CD4-positive, alpha-beta T cell treated with Interleukin-2 at 100 ng/mL for 4 hours (primary cell): ENCODE measurements at regions not wholly inside any gene's neighbourhood (a gene's known extent, or its start where the extent isn't known, plus 50 kb on each side); places are given as distances from the start of the nearest gene placed in this dataset.
"Not testable (repeated sequence)": the region's sequence is repeated elsewhere in the genome, so short reads cannot be mapped to it uniquely, and the experiment has no call there.

ENCODE experiments used
- DNase-seq: peaks from one replicate; pipeline ENCODE4 v3.0.0-alpha.2; 2020; ENCODE audit warnings: low spot score

DNA sequence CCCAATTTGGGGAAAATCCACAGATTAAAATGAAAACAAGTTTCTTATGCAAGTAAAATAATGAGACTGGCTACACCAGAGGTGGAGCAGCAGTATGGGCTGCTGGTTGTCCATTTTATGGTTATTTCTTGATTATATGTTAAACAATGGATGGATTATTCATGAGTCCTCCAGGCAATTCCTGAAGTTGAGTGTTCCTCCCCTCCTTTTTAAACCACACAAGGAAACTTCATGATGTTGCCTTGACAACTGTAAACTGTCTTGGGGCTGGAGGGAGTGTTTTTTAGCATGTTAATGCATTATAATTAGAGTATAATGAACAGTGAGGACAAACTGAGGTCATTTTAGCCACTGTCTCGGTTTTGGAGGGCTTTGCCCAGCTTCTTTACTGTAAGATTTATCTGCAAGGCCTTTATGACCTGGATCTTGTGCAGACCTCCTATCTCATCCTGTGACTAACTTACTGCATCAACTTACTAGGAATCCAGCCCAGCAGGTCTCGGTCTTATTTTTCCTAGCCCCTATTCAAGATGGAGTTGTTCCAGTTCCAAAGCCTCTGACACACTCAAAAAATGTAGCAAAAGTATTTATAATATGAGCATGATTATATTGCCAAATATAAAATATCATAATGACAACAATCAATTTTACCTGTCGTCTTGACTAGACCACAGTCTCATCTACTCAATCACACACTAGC is 534.0 kb downstream of the TMEM121 start:
- no peak for DNase-seq

DNA sequence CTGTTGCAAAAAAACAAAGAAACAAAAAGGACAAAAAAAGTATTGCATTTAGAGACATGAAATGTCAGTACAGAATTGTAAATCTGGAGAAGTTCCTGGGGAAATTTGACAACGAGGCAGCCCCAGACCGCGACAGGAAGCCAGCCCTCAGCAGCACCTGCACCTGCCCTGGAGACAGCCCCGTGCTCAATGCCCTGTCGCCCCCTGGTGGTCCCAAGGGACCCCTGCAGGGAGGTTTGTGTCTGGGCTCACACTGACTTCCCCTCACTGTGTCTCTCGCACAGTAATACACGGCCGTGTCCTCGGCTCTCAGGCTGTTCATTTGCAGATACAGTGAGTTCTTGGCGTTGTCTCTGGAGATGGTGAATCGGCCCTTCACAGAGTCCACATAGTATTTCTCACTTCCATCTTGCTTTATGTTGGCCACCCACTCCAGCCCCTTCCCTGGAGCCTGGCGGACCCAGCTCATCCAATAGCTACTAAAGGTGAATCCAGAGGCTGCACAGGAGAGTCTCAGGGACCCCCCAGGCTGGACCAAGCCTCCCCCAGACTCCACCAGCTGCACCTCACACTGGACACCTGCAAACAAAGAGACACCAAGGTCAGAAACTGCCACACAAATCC is 535.6 kb downstream of the TMEM121 start:
- DNase-seq, result peak; percentile 86

DNA sequence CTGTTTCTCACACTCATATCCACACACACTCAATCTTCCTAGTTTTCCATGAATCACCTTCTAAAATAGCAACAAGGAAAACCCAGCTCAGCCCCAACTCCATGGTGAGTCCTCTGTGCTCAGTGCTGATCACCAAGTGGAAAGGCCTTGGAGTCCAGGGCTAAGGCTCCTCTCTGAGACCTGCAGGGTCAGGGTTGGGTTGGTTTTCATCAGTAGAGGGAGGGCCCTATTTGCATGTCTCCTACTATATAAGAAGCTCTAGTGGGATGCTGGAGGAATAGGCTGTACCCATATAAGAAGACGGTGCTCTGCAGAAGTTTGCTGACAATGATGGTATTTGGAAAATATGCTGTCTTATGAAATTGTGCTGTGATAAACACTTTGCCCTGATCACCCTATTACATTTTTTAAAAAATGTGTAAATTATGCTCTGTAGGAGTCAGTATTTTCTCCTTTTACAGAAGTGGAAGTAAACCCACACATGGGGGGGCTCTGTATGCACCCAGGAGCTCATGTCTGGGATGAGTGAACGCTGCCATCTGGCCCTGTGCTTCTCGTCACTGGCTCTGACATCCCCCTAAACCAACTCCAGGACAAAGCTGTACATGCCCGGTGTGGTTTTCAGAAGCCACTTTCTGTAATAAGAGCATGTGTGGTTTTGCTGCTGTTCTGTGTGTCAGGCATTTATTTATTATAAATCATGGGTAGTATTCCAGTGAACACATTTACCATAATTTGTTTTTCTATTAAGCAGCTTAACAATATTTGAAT is 536.3 kb downstream of the TMEM121 start:
- DNase-seq, result no peak

DNA sequence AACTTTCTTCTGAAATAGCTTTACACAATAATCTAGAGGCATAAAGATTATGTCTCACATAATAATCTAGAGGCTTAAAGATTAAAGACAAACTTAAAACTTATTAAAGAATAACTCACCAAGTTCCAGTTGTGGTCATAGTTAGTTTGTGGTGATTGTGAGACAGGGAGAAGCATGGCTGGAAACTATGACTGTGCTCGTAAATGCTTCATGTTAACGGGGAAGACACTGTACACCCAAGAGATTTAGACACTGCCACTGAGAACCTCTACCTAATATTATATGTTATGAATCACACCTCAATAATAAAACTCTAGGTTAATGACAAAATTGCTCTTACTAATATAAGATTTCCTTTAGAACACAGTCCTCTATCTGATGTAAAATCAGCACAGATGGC is 541.6 kb downstream of the TMEM121 start:
- no peak for DNase-seq

DNA sequence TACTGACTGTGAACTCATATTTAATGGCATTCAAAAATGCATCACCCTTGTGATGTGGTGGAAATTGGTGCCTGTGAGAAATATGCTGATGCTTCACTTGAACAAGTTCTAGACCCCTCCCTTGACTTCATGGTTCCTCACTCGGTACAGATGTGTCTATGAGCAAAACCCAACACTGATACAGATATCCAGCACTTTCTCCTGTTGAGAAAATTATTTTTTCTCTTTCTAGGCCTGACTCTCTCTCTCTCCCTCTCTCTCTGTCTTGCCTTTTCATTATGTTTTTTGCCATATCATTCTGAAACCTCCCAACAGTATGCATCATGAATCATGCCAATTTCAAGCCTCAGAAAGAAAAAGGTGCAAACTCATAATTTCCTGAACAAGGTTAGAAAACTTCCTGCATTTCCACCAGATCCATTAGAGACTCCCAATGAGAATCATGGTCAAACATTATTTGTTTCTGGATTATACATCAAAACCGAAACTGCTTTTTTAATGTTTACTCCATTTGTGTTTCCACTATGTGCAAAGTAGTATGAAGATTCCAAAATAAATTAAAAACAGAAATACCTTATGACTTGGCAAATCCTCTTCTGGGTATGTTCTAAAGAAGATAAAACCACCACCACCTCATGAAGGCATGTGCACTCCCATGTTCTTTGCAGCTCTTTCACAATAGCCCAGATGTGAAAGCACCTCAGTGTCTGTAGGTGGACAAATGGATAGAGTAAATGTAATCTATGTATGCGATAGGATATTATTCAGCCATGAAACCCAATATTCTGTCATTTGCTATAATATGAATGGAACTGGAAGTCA is 543.6 kb downstream of the TMEM121 start:
- DNase-seq, result no peak

DNA sequence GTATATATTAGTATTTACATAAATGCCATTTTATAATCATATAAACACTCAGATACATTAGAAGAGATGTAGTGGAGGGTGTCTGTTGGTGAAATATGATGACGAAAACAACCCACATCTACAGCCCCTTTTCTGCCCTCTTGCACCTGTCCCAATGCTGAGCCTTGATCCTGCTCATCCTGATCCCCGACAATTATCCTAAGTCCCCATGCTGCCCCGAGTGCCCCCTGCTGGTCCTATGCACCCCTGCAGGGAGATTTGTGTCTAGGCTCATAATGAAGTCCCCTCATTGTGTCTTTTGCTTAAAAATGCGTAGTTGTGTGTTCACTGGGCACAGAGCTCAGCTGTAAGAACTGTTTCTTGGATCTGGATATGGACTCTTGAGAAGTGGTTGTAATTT is 554.5 kb downstream of the TMEM121 start:
- no peak for DNase-seq

DNA sequence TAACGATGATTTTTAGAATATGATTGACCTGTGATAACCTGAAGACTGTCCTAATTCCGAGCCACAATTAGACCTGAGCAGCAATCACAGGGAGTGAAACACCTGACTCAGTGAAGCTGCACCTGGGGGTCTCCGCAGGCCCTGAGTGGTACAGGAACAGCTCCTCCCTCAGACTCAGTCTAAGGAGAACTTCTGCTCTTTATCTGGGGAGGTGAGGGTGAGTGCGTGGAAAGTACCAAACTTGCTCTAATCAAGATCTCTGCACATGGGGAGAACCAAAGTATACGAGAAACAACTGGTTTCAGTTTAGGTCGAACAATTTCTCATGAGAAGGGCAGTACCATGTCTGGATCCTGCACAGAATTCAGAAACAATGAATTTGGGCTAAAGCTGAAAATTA is 555.3 kb downstream of the TMEM121 start:
- not testable (repeated sequence) for DNase-seq

DNA sequence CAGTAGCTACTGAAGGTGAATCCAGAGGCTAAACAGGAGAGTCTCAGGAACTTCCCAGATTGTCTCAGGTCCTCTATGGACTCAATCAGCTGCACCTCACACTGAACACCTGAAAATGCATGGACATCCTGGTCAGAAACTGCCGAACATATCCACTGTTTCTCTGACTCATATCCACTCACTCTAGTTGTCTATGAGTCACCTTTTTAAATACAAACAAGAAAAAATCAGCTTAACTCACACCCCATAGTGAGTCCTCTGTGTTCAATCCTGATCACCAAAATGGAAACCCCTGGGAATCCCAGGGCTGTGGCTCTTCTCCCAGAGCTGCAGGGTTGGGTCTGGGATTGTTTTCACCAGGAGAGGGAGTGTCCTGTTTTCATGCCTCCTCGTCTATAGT is 556.7 kb downstream of the TMEM121 start:
- no peak for DNase-seq

DNA sequence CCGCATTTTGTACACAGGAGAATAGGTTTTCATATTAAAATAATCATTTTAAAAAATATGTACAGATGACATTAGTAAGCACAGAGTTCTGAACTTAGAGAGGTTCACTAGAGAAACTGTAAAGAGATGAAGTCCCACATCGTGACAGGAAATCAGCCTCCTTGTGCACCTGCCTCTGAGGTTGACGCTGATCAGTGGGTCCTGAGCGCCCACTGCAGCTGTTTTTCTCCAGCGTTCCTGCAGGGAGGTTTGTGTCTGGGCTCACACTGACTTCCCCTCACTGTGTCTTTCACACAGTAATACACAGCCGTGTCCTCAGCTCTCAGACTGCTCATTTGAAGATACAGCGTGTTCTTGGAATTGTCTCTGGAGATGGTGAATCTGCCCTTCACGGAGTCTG is 561.5 kb downstream of the TMEM121 start:
- no peak for DNase-seq

DNA sequence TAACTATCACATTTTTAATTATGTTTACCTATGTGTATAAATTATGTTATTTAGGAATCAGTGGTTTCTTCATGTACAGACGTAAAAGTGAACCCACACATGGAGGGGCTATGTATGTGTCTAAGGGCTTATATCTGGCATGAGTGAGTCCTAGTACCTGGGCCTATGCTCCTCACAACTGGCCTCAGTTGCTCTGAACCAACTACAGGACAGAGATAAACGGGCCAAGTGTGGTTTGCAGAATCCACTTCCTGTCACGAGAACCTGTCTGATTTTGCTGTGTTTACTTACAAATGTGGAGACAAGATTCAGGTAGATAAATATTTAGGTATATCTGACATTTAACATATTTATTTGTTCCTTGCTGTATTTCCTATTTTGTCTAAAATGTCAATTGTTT is 562.5 kb downstream of the TMEM121 start:
- not testable (repeated sequence) for DNase-seq

DNA sequence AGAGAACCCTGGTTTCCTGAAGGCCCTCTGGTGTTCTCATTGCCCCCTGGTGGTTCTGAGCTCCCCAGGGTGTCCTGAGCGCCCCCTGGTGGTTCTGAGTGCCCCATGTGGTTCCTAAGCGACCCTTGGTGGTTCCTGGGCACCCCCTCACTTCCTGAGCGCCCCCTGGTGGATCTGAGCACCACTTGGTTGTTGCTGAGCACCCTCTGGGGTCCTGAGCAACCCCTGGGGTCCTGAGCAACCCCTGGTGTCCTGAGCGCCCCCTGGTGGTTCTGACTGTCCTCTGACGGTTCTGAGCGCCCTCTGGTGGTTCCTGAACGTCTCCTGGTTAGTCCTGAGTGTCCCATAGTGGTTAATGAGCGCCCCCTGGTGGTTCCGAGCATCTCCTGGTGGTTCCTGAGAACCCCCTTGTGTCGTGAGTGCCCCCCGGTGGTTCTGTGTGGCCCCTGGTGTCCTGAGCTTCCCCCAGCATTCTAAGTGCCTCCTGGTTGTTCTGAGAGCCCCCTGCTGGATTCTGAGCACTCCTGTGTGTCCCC is 568.3 kb downstream of the TMEM121 start:
- peak; percentile 23 for DNase-seq

DNA sequence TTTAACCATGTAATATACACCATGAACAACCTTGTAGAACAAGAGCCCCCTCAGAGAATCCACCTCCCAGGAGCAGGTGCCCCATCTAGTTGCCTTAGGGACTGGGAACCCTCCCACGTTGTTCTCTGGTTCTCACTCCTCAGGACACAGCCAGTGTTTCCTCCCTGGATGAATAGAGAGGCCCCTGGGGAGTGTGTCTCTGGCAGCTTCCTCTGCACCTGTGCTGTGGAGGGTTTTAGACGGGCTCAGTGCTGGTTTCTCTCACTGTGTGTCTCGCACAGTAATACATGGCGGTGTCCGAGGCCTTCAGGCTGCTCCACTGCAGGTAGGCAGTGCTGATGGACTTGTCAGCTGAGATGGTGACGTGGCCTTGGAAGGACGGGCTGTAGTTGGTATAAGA is 581.3 kb downstream of the TMEM121 start:
- no peak for DNase-seq

DNA sequence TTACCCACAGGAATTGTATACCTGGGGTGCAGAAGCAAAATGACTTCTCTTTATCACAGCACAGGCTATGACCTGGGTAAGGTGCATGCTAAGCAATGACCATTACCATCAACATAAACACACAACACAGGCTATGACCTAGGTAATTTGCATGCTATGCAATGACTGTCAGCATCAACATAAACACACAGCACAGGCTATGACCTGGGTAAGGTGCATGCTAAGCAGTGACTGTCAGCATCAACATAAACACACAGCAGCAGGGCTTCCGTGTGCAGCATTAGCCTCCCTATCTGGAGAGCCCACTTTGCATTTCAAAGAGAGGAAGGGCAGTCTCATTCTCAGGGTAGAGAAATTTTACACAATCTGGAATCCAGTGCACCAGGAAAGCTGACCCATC is 583.0 kb downstream of the TMEM121 start:
- no peak for DNase-seq

DNA sequence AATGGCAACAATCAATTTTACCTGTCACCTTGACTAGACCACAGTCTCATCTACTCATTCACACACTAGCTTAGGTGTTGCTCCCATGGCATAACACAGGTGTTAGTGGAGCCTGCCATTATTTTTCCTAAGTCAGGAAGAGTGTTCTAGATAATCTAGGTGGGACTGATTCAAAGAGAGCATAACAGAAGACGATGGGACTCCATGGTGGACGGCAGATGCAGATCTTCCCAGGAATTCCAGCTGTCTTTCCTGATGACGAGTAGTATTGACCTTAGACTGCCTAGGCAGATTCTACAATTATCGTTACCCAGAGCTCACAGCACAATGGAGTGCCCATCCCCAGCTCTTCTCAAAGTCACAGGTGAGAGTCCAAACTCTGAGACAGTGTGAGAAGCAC is 589.0 kb downstream of the TMEM121 start:
- no peak for DNase-seq

DNA sequence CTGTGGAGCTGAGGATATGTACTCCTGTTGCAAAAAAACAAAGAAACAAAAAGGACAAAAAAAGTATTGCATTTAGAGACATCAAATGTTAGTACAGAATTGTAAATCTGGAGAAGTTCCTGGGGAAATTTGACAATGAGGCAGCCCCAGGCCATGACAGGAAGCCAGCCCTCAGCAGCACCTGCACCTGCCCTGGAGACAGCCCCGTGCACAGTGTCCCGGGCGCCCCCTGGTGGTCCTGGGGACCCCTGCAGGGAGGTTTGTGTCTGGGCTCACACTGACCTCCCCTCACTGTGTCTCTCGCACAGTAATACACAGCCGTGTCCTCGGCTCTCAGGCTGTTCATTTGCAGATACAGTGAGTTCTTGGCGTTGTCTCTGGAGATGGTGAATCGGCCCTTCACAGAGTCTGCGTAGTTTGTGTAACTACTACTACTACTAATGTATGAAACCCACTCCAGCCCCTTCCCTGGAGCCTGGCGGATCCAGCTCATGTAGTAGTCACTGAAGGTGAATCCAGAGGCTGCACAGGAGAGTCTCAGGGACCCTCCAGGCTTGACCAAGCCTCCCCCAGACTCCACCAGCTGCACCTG is 590.1 kb downstream of the TMEM121 start:
- peak; percentile 8 for DNase-seq

DNA sequence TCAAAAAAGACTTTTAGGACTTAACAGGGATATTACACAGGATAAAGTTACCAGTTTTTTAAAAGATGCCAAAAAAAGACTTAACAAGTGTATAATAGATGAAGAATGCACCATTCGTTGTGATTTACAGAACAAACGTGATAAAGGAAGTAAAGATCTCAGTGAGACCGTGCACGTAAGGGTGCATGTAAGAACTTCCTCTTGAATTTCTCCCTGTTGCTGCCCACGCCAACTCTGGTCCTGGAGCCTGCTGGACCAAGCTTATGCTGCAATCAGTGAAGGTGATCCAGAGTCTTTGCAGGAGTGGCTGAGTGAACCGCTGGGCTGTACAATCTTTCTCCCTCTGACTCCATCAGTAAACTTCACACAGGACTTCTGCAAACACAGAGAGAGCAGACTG is 593.7 kb downstream of the TMEM121 start:
- DNase-seq, result no peak

DNA sequence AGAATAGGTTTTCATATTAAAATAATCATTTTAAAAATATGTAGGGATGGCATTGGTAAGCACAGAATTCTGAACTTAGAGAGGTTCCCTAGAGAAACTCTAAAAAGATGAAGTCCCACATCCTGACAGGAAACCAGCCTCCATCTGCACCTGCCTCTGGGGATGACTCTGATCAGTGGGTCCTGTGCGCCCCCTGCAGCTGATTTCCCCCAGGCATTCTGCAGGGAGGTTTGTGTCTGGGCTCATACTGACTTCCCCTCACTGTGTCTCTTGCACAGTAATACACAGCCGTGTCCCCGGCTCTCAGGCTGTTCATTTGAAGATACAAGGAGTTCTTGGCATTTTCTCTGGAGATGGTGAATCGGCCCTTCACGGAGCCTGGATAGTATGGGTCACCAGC is 602.9 kb downstream of the TMEM121 start:
- DNase-seq, result peak; percentile 25

DNA sequence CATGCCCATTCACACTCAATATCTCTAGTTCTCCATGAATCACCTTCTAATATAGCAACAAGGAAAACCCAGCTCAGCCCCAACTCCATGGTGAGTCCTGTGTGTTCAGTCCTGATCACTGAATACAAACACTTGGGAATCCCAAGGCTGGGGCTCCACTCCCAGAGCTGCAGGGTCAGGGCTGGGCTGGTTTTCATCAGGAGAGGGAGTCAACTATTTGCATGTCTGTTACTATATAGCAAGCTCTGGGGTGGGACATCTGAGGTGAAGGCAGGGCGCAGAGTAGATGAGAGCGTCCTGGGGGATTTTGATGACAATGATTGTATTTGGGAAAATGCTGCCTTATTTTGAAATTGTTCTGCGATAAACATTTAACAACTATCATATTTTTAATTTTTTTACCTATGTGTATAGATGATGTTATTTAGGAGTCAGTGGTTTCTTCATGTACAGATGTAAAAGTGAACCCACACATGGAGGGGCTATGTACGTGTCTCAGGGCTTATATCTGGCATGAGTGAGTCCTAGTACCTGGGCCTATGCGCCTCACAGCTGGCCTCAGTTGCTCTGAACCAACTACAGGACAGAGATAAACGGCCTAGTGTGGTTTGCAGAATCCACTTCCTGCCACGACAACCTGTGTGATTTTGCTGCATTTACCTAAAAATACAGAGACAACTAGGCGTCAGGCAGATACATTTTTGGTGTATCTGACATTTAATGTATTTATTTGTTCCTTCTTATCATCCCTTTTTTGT is 603.7 kb downstream of the TMEM121 start:
- not testable (repeated sequence) for DNase-seq

DNA sequence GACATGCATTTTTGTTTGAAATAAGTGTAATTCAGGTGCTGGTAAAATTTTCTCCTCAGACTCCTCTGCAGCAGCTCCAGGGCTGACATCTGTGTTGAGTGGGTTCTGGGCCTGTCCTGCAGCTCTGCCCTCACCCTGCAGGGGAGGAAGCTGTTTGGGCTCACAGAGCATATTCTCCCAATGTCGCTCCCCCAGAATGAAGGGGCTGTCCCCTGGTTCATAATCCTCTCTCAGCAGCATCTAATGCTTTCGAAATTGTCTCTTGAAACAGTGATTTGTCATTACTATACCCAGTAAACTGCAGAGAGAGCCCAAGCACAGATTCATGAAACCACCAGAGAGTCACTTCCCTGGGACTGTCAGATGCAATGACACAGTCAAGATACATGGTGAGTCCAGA is 606.7 kb downstream of the TMEM121 start:
- not testable (repeated sequence) for DNase-seq

DNA sequence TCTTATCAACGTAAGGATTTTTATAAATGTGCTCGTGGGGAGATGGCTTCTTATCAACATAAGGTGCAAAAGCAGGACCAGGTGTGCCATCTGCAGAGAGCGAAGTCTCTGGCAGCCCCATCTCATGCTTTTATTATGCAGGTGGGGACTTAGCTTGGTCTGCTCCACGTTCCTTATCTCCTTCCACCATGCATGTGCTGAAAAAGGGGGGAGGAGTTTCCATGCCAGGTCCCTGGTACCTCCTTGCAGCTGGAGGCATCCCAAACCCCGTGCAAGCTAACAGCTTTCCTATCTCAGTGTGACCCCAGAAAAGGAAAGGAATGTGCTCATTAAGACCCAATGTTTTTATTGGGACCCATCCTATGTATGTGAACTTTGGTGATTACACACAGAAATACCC is 608.5 kb downstream of the TMEM121 start:
- DNase-seq, result no peak
